ENCODE measurements at regions not wholly inside any gene's neighbourhood (a gene's known extent, or its start where the extent isn't known, plus 50 kb on each side); places are given as distances from the start of the nearest gene placed in this dataset.

DNA sequence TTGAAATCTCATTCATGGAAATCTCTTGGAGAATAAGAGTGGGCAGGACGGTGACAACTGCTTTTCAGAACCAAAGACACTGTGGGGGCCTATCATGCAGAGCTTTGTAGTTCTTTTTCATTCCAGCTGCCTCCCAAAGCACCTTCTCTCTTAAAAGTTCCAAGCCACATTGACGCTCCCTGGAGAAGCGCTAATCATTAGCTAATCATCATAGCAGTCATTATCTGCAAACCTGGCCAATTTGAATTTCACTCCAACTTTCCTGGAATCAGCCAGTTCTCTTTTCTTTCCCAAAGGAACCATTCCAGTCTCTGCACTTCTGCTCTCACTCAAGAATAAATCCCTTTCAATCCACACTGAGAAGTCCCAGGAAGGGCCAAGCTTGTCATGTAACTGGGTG is 1144.1 kb upstream of the IGFBP7 start:
- TF ChIP-seq SUZ12 (IDR thresholded peaks at IDR 0.05; ENCODE audit: unreplicated experiment): no peak
- TF ChIP-seq POLR2AphosphoS5 (IDR thresholded peaks at IDR 0.05; ENCODE audit: low read length): no peak
- no peak for TF ChIP-seq SIN3A (IDR thresholded peaks at IDR 0.05; ENCODE audit: low read depth, low read length)
- TF ChIP-seq, protein P1, sequence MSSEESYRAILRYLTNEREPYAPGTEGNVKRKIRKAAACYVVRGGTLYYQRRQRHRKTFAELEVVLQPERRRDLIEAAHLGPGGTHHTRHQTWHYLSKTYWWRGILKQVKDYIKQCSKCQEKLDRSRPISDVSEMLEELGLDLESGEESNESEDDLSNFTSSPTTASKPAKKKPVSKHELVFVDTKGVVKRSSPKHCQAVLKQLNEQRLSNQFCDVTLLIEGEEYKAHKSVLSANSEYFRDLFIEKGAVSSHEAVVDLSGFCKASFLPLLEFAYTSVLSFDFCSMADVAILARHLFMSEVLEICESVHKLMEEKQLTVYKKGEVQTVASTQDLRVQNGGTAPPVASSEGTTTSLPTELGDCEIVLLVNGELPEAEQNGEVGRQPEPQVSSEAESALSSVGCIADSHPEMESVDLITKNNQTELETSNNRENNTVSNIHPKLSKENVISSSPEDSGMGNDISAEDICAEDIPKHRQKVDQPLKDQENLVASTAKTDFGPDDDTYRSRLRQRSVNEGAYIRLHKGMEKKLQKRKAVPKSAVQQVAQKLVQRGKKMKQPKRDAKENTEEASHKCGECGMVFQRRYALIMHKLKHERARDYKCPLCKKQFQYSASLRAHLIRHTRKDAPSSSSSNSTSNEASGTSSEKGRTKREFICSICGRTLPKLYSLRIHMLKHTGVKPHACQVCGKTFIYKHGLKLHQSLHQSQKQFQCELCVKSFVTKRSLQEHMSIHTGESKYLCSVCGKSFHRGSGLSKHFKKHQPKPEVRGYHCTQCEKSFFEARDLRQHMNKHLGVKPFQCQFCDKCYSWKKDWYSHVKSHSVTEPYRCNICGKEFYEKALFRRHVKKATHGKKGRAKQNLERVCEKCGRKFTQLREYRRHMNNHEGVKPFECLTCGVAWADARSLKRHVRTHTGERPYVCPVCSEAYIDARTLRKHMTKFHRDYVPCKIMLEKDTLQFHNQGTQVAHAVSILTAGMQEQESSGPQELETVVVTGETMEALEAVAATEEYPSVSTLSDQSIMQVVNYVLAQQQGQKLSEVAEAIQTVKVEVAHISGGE (CRISPR knock-in tag; IDR thresholded peaks at IDR 0.05): no peak
- no peak for TF ChIP-seq BRCA1 (IDR thresholded peaks at IDR 0.05; ENCODE audit: low read depth, low read length)
- TF ChIP-seq, protein P2, sequence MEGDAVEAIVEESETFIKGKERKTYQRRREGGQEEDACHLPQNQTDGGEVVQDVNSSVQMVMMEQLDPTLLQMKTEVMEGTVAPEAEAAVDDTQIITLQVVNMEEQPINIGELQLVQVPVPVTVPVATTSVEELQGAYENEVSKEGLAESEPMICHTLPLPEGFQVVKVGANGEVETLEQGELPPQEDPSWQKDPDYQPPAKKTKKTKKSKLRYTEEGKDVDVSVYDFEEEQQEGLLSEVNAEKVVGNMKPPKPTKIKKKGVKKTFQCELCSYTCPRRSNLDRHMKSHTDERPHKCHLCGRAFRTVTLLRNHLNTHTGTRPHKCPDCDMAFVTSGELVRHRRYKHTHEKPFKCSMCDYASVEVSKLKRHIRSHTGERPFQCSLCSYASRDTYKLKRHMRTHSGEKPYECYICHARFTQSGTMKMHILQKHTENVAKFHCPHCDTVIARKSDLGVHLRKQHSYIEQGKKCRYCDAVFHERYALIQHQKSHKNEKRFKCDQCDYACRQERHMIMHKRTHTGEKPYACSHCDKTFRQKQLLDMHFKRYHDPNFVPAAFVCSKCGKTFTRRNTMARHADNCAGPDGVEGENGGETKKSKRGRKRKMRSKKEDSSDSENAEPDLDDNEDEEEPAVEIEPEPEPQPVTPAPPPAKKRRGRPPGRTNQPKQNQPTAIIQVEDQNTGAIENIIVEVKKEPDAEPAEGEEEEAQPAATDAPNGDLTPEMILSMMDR (IDR thresholded peaks at IDR 0.05 in 2 of 3, conservative IDR thresholded peaks at IDR 0.05 in 1 of 3; ENCODE audit: control insufficient read depth in 2 of 3, extremely low read depth in 1 of 3, insufficient read depth in 1 of 3, low read depth in 3 of 3, low read length in 3 of 3): no peak
- TF ChIP-seq, protein P3, sequence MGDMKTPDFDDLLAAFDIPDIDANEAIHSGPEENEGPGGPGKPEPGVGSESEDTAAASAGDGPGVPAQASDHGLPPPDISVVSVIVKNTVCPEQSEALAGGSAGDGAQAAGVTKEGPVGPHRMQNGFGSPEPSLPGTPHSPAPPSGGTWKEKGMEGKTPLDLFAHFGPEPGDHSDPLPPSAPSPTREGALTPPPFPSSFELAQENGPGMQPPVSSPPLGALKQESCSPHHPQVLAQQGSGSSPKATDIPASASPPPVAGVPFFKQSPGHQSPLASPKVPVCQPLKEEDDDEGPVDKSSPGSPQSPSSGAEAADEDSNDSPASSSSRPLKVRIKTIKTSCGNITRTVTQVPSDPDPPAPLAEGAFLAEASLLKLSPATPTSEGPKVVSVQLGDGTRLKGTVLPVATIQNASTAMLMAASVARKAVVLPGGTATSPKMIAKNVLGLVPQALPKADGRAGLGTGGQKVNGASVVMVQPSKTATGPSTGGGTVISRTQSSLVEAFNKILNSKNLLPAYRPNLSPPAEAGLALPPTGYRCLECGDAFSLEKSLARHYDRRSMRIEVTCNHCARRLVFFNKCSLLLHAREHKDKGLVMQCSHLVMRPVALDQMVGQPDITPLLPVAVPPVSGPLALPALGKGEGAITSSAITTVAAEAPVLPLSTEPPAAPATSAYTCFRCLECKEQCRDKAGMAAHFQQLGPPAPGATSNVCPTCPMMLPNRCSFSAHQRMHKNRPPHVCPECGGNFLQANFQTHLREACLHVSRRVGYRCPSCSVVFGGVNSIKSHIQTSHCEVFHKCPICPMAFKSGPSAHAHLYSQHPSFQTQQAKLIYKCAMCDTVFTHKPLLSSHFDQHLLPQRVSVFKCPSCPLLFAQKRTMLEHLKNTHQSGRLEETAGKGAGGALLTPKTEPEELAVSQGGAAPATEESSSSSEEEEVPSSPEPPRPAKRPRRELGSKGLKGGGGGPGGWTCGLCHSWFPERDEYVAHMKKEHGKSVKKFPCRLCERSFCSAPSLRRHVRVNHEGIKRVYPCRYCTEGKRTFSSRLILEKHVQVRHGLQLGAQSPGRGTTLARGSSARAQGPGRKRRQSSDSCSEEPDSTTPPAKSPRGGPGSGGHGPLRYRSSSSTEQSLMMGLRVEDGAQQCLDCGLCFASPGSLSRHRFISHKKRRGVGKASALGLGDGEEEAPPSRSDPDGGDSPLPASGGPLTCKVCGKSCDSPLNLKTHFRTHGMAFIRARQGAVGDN (IDR thresholded peaks at IDR 0.05): no peak
- no peak for TF ChIP-seq STAT3 (IDR thresholded peaks at IDR 0.05; ENCODE audit: low read depth, low read length)
- TF ChIP-seq CREB1 (IDR thresholded peaks at IDR 0.05; ENCODE audit: low read depth): no peak
- TF ChIP-seq HDAC2 (IDR thresholded peaks at IDR 0.05): no peak
- no peak for TF ChIP-seq GABPA (IDR thresholded peaks at IDR 0.05; ENCODE audit: low read depth)
- no peak for TF ChIP-seq RAD51 (IDR thresholded peaks at IDR 0.05)

Measured in GM12878 (cell line).